HCT116 (cell line): ENCODE measurements at regions not wholly inside any gene's neighbourhood (a gene's known extent, or its start where the extent isn't known, plus 50 kb on each side); places are given as distances from the start of the nearest gene placed in this dataset.

ENCODE experiments used
- ATAC-seq: fragments of 200-7000 bp; cut with Tn5 transposase; 2 replicates; pipeline ENCODE4 v1.9.1; 2020; ENCODE audit warnings: mild to moderate bottlenecking, moderate library complexity
- BruUV-seq: library from RNA; stranded (reverse); fragments of 400-500 nt; replicated peaks from 2 replicates; lab custom pipeline; 2021; lab: Mats Ljungman, UMichigan
- CTCF ChIA-PET: fragments of 300-600 bp; sonication (Branson Sonifier 250); formaldehyde crosslinking; loops from one replicate; lab custom pipeline; 2021; ENCODE audit warnings: antibody characterized with exemption; lab: Charles Lee
- POLR2A ChIA-PET: fragments of 300-600, 350-600 bp; sonication (Branson Sonifier 250); formaldehyde crosslinking; loops from one replicate; lab custom pipeline; 2021; ENCODE audit warnings: antibody characterized with exemption; lab: Charles Lee
- RAD21 ChIA-PET, 2 experiments: fragments of 300-600 bp; sonication (Branson Sonifier 250); formaldehyde crosslinking; loops; one replicate each; lab custom pipeline; 2023; ENCODE audit warnings: low total read pairs in 2 of 2; ENCODE audit not compliant: uncharacterized antibody in 2 of 2, unreplicated experiment in 2 of 2, low non-redundant PET in 1 of 2; lab: Charles Lee
- DNase-seq: peaks from one replicate; pipeline ENCODE4 v3.0.0-alpha.2; 2010; ENCODE audit warnings: low read depth, low spot score
- H2AFZ ChIP-seq: fragments of 200-600 bp; shearing (Covaris generic), sonication (generic); 2 replicates; pipeline ENCODE4 v1.6.1; 2017; ENCODE audit warnings: low read depth, mixed run types, mixed read lengths, antibody characterized with exemption, low read length; ENCODE audit not compliant: poor library complexity, severe bottlenecking
- H3K27ac ChIP-seq: 2 replicates; pipeline ENCODE4 v1.5.1; 2012; ENCODE audit warnings: low read depth, low read length
- H3K27me3 ChIP-seq: fragments of 200-600 bp; sonication (generic); 2 replicates; pipeline ENCODE4 v1.6.1; 2016; ENCODE audit warnings: mixed run types, low read length, mixed read lengths; ENCODE audit not compliant: insufficient read depth
- H3K36me3 ChIP-seq, 2 experiments: fragments of 200-500 bp in 1 of 2; fragments of 200-600 bp in 1 of 2; sonication (Bioruptor generic) in 1 of 2; sonication (generic) in 1 of 2; 2 replicates each; pipeline versions ENCODE4 v1.5.1 to v1.6.1; 2014 to 2016; ENCODE audit warnings: low read length in 2 of 2, inconsistent platforms in 1 of 2, mixed read lengths in 1 of 2, mixed run types in 1 of 2; ENCODE audit not compliant: insufficient read depth in 2 of 2, control insufficient read depth in 1 of 2
- H3K4me1 ChIP-seq, 2 experiments: fragments of 200-600 bp in 1 of 2; sonication (generic) in 1 of 2; 2 replicates each; pipeline versions ENCODE4 v1.5.1 to v1.6.1; 2012 to 2017; ENCODE audit warnings: low read length in 2 of 2, inconsistent platforms in 1 of 2, mild to moderate bottlenecking in 1 of 2, mixed read lengths in 1 of 2, mixed run types in 1 of 2, moderate library complexity in 1 of 2; ENCODE audit not compliant: insufficient read depth in 2 of 2, control insufficient read depth in 1 of 2
- H3K4me2 ChIP-seq: fragments of 200-600 bp; sonication (generic); 2 replicates; pipeline ENCODE4 v1.6.1; 2017; ENCODE audit warnings: mixed run types, low read length, mixed read lengths
- H3K4me3 ChIP-seq, 2 experiments: fragments of 200-600 bp in 1 of 2; sonication (generic) in 1 of 2; replicated peaks in 1 of 2; 2 replicates each; pipeline ENCODE4 v1.5.1; 2011 to 2016; ENCODE audit warnings: low read length in 2 of 2, control low read depth in 1 of 2, low read depth in 1 of 2, mild to moderate bottlenecking in 1 of 2, mixed read lengths in 1 of 2, mixed run types in 1 of 2
- H3K79me2 ChIP-seq: fragments of 200-600 bp; sonication (generic); 2 replicates; pipeline ENCODE4 v1.6.1; 2017; ENCODE audit warnings: mild to moderate bottlenecking, mixed run types, low read length, moderate library complexity, mixed read lengths; ENCODE audit not compliant: insufficient read depth
- H3K9ac ChIP-seq: fragments of 200-600 bp; sonication (generic); 2 replicates; pipeline ENCODE4 v1.6.1; 2016; ENCODE audit warnings: low read length, mixed read lengths
- H3K9me2 ChIP-seq: fragments of 200-600 bp; sonication (generic), shearing (Covaris generic); 2 replicates; pipeline ENCODE4 v1.6.1; 2017; ENCODE audit warnings: mixed run types, mild to moderate bottlenecking, moderate library complexity; ENCODE audit not compliant: insufficient read depth
- H3K9me3 ChIP-seq, 2 experiments: fragments of 200-500 bp in 1 of 2; fragments of 200-600 bp in 1 of 2; sonication (Bioruptor generic) in 1 of 2; sonication (generic) in 1 of 2; 2 replicates each; pipeline ENCODE4 v1.6.1; 2014 to 2017; ENCODE audit warnings: low read length in 2 of 2, mixed read lengths in 2 of 2, inconsistent platforms in 1 of 2, low read depth in 1 of 2, mild to moderate bottlenecking in 1 of 2, mixed run types in 1 of 2, moderate library complexity in 1 of 2; ENCODE audit not compliant: control insufficient read depth in 1 of 2, insufficient read depth in 1 of 2
- H4K20me1 ChIP-seq: fragments of 200-600 bp; sonication (generic), shearing (Covaris generic); 2 replicates; pipeline ENCODE4 v1.6.1; 2017; ENCODE audit warnings: mixed run types, mild to moderate bottlenecking, moderate library complexity; ENCODE audit not compliant: insufficient read depth
- CBX3 ChIP-seq: IDR thresholded peaks from 2 replicates; pipeline ENCODE4 v1.6.1; 2012; ENCODE audit warnings: low read depth
- CEBPB ChIP-seq: IDR thresholded peaks from 2 replicates; pipeline ENCODE4 v1.6.1; 2012; ENCODE audit warnings: low read depth
- EGR1 ChIP-seq: IDR thresholded peaks from 2 replicates; pipeline ENCODE4 v1.6.1; 2012; ENCODE audit warnings: low read depth
- ELF1 ChIP-seq: IDR thresholded peaks from 2 replicates; pipeline ENCODE4 v1.6.1; 2012; ENCODE audit warnings: low read depth, borderline replicate concordance
- EZH2phosphoT487 ChIP-seq: fragments of 200-600 bp; IDR thresholded peaks from 2 replicates; pipeline ENCODE4 v1.6.1; 2018; ENCODE audit warnings: antibody characterized with exemption, borderline replicate concordance
- FOSL1 ChIP-seq: IDR thresholded peaks from 2 replicates; pipeline ENCODE4 v1.6.1; 2012; ENCODE audit warnings: low read depth
- POLR2A ChIP-seq: IDR thresholded peaks from 2 replicates; pipeline ENCODE4 v1.7.0; 2011; ENCODE audit warnings: borderline replicate concordance; ENCODE audit not compliant: insufficient read depth, insufficient read length; ENCODE audit errors: extremely low read depth
- RAD21 ChIP-seq: IDR thresholded peaks from 2 replicates; pipeline ENCODE4 v1.6.1; 2012; ENCODE audit warnings: low read depth, mild to moderate bottlenecking
- SIN3A ChIP-seq: IDR thresholded peaks from 2 replicates; pipeline ENCODE4 v1.6.1; 2012; ENCODE audit warnings: low read depth
- SP1 ChIP-seq: IDR thresholded peaks from 2 replicates; pipeline ENCODE4 v1.6.1; 2012; ENCODE audit warnings: low read depth
- SRF ChIP-seq: IDR thresholded peaks from 2 replicates; pipeline ENCODE4 v1.6.1; 2012; ENCODE audit warnings: low read depth
- YY1 ChIP-seq: IDR thresholded peaks from 2 replicates; pipeline ENCODE4 v1.6.1; 2011; ENCODE audit warnings: low read length, low read depth, moderate library complexity, mild to moderate bottlenecking; ENCODE audit not compliant: insufficient replicate concordance; ENCODE audit errors: extremely low read depth
- ZFX ChIP-seq: fragments of 450-650 bp; IDR thresholded peaks from 2 replicates; pipeline ENCODE4 v1.6.1; 2017
- ZNF274 ChIP-seq: fragments of 200-500 bp; sonication (Bioruptor generic); IDR thresholded peaks from 2 replicates; pipeline ENCODE4 v1.6.1; 2014; ENCODE audit warnings: mild to moderate bottlenecking, low read depth, low read length, inconsistent platforms
- intact Hi-C: fragments of 100-400 bp; cut with micrococcal nuclease; formaldehyde crosslinking; loops from 2 replicates; pipeline ENCODE4 v1.10.0; 2022
- TF ChIP-seq, protein P1 (sequence below): IDR thresholded peaks from 2 replicates; pipeline ENCODE4 v1.6.1; 2012; ENCODE audit warnings: low read depth
- TF ChIP-seq, protein P2 (sequence below): IDR thresholded peaks from 2 replicates; pipeline ENCODE4 v1.6.1; 2012
- TF ChIP-seq, protein P3 (sequence below): IDR thresholded peaks from 2 replicates; pipeline ENCODE4 v1.6.1; 2011; ENCODE audit warnings: mild to moderate bottlenecking, low read length, moderate library complexity; ENCODE audit not compliant: insufficient replicate concordance; ENCODE audit errors: extremely low read depth
- TF ChIP-seq, protein P4 (sequence below): IDR thresholded peaks from 2 replicates; pipeline ENCODE4 v1.6.1; 2012

DNA sequence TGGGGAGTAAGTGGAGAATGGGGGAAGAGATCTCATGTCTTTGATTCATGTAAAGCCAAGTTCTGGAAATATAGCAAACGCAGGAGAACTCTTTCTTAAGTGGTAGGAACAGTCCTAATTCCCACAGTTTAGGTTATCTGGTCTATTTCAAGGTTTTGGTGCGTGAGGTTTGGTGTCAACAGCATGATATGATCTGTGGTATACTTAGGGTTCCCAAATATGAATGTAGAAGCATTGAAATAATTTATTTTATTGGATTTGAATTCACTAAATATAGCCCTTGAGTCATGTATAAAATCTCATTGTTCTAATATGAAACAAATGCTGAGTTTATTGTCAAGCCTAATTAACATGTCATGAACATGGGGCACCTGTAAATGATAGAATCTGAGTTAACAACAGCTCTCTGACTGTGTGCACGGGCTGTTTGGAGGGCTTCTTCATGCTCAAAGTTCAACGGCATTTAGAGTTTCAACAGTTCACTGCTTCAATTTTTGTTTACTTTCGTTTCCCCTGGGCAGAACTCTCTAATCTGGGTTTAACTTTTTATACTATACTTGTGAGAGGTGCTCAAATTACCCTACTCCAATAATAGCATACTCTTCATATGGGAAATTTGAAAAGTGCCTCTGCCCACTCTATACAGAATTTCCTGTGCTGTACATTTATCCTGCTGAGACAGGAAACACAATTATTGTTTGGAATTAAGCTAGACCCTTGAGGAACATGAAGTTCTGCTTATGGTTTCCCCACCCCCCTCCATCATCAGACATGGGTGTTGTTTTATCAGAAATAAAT, 236.3 kb upstream of the ZNF217 start:
- DNase-seq (no peak), ATAC-seq (peak; percentile 29)
- Histone ChIP-seq H3K9ac (peak overlapping the region; percentile 82), H3K4me2 (peak overlapping the region; percentile 83), H3K79me2 (no peaks in the 10 kb centered on the region), H4K20me1 (no peaks in the 10 kb centered on the region), H3K4me1 (peaks cover 45 to 62% of the 10 kb centered on the region in 2 experiments), H3K9me3 (no peaks in the 10 kb centered on the region), H3K27me3 (no peaks in the 10 kb centered on the region), H3K36me3 (no peaks in the 10 kb centered on the region), H3K4me3 (peak overlapping the region; percentile 32 to 52), H3K27ac (peak overlapping the region; percentile 97), H3K9me2 (no peaks in the 10 kb centered on the region), H2AFZ (peak overlapping the region; percentile 52)
- no peak for TF ChIP-seq RAD21
- TF ChIP-seq, protein P1, sequence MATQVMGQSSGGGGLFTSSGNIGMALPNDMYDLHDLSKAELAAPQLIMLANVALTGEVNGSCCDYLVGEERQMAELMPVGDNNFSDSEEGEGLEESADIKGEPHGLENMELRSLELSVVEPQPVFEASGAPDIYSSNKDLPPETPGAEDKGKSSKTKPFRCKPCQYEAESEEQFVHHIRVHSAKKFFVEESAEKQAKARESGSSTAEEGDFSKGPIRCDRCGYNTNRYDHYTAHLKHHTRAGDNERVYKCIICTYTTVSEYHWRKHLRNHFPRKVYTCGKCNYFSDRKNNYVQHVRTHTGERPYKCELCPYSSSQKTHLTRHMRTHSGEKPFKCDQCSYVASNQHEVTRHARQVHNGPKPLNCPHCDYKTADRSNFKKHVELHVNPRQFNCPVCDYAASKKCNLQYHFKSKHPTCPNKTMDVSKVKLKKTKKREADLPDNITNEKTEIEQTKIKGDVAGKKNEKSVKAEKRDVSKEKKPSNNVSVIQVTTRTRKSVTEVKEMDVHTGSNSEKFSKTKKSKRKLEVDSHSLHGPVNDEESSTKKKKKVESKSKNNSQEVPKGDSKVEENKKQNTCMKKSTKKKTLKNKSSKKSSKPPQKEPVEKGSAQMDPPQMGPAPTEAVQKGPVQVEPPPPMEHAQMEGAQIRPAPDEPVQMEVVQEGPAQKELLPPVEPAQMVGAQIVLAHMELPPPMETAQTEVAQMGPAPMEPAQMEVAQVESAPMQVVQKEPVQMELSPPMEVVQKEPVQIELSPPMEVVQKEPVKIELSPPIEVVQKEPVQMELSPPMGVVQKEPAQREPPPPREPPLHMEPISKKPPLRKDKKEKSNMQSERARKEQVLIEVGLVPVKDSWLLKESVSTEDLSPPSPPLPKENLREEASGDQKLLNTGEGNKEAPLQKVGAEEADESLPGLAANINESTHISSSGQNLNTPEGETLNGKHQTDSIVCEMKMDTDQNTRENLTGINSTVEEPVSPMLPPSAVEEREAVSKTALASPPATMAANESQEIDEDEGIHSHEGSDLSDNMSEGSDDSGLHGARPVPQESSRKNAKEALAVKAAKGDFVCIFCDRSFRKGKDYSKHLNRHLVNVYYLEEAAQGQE = no peak
- no peak for TF ChIP-seq ELF1
- TF ChIP-seq, protein P2, sequence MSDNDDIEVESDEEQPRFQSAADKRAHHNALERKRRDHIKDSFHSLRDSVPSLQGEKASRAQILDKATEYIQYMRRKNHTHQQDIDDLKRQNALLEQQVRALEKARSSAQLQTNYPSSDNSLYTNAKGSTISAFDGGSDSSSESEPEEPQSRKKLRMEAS = no peak
- no peak for TF ChIP-seq ZFX
- TF ChIP-seq ZNF274 = no peak
- TF ChIP-seq, protein P3, sequence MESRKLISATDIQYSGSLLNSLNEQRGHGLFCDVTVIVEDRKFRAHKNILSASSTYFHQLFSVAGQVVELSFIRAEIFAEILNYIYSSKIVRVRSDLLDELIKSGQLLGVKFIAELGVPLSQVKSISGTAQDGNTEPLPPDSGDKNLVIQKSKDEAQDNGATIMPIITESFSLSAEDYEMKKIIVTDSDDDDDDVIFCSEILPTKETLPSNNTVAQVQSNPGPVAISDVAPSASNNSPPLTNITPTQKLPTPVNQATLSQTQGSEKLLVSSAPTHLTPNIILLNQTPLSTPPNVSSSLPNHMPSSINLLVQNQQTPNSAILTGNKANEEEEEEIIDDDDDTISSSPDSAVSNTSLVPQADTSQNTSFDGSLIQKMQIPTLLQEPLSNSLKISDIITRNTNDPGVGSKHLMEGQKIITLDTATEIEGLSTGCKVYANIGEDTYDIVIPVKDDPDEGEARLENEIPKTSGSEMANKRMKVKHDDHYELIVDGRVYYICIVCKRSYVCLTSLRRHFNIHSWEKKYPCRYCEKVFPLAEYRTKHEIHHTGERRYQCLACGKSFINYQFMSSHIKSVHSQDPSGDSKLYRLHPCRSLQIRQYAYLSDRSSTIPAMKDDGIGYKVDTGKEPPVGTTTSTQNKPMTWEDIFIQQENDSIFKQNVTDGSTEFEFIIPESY = no peak
- TF ChIP-seq EGR1 = no peak
- TF ChIP-seq POLR2A = no peak
- no peak for TF ChIP-seq SP1
- TF ChIP-seq EZH2phosphoT487 = no peak
- no peak for TF ChIP-seq SRF
- no peak for TF ChIP-seq CEBPB
- no peak for TF ChIP-seq YY1
- TF ChIP-seq, protein P4, sequence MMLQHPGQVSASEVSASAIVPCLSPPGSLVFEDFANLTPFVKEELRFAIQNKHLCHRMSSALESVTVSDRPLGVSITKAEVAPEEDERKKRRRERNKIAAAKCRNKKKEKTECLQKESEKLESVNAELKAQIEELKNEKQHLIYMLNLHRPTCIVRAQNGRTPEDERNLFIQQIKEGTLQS = no peak
- no peak for TF ChIP-seq CBX3
- TF ChIP-seq SIN3A = no peak
- TF ChIP-seq FOSL1 = no peak
- ChIA-PET RAD21 (interaction anchor here in 1 of 2 experiments (0.5 kb wide), 1 partner anchor 207 kb away, joined by 3 read pairs; no protein-coding TSS in a partner anchor), POLR2A (interaction anchor here (1.5 kb wide), 1 partner anchor 77 kb away, joined by 4 read pairs; no protein-coding TSS in a partner anchor), CTCF (interaction anchor here (1.0 kb wide), 1 partner anchor 86 kb away, joined by 3 read pairs; no protein-coding TSS in a partner anchor)
- TSS peak; percentile 88 for BruUV-seq
- intact Hi-C loops = no loop called here
